ENCODE measurements at regions not wholly inside any gene's neighbourhood (a gene's known extent, or its start where the extent isn't known, plus 50 kb on each side); places are given as distances from the start of the nearest gene placed in this dataset.

GRCh38 chr10:6995341-6995740 lies 415.3 kb upstream of the PRKCQ start:
- no peak for DNase-seq
- Histone ChIP-seq H3K4me1 (no peaks in the 10 kb centered on the region), H3K36me3 (no peaks in the 10 kb centered on the region), H3K27ac (no peak overlapping the region), H3K27me3 (no peaks in the 10 kb centered on the region), H3K4me3 (no peak overlapping the region), H3K9me3 (no peaks in the 10 kb centered on the region)
- intact Hi-C loops (cut with DNase I; ENCODE audit: low total_unique reads) = no loop called here
- TF ChIP-seq POLR2A (IDR thresholded peaks at IDR 0.05) = no peak

- H3K27ac ChIP-seq = no peak overlapping the region
- no peaks in the 10 kb centered on the region for H3K36me3 ChIP-seq
- no peak for TF ChIP-seq CTCF (IDR thresholded peaks at IDR 0.05)
- TF ChIP-seq POLR2A (IDR thresholded peaks at IDR 0.05) = no peak
- intact Hi-C loops (cut with DNase I; ENCODE audit: low total_unique reads) = no loop called here
- H3K9me3 ChIP-seq = no peaks in the 10 kb centered on the region
- no peak overlapping the region for H3K4me3 ChIP-seq
- H3K27me3 ChIP-seq = no peaks in the 10 kb centered on the region
- H3K4me1 ChIP-seq = no peaks in the 10 kb centered on the region
- DNase-seq = no peak
Observed at GRCh38 chr10:6990891-6991290, 410.8 kb upstream of the PRKCQ start.

GRCh38 chr10:6988654-6989053 lies 408.6 kb upstream of the PRKCQ start:
- H3K27me3 ChIP-seq = no peaks in the 10 kb centered on the region
- no peak for DNase-seq
- H3K4me1 ChIP-seq = no peaks in the 10 kb centered on the region
- no peak overlapping the region for H3K27ac ChIP-seq
- TF ChIP-seq CTCF (IDR thresholded peaks at IDR 0.05) (no peak), POLR2A (IDR thresholded peaks at IDR 0.05) (no peak)
- no peaks in the 10 kb centered on the region for H3K9me3 ChIP-seq
- intact Hi-C loops (cut with DNase I; ENCODE audit: low total_unique reads) = no loop called here
- no peak overlapping the region for H3K4me3 ChIP-seq
- H3K36me3 ChIP-seq = no peaks in the 10 kb centered on the region

GRCh38 chr10:6987536-6987945 lies 407.5 kb upstream of the PRKCQ start:
- Histone ChIP-seq H3K36me3 (no peaks in the 10 kb centered on the region), H3K4me1 (no peaks in the 10 kb centered on the region), H3K9me3 (no peaks in the 10 kb centered on the region), H3K27ac (no peak overlapping the region), H3K4me3 (no peak overlapping the region), H3K27me3 (no peaks in the 10 kb centered on the region)
- TF ChIP-seq POLR2A (IDR thresholded peaks at IDR 0.05) (no peak), CTCF (IDR thresholded peaks at IDR 0.05) (no peak)
- intact Hi-C loops (cut with DNase I; ENCODE audit: low total_unique reads) = no loop called here
- DNase-seq = no peak

GRCh38 chr10:6986927-6987326 lies 406.9 kb upstream of the PRKCQ start:
- no peak overlapping the region for H3K27ac ChIP-seq
- TF ChIP-seq POLR2A (IDR thresholded peaks at IDR 0.05) (no peak), CTCF (IDR thresholded peaks at IDR 0.05) (no peak)
- intact Hi-C loops (cut with DNase I; ENCODE audit: low total_unique reads) = no loop called here
- DNase-seq = no peak
- H3K9me3 ChIP-seq = no peaks in the 10 kb centered on the region
- no peak overlapping the region for H3K4me3 ChIP-seq
- H3K36me3 ChIP-seq = no peaks in the 10 kb centered on the region
- no peaks in the 10 kb centered on the region for H3K27me3 ChIP-seq
- H3K4me1 ChIP-seq = no peaks in the 10 kb centered on the region

- H3K4me1 ChIP-seq = no peaks in the 10 kb centered on the region
- no peaks in the 10 kb centered on the region for H3K27me3 ChIP-seq
- intact Hi-C loops (cut with DNase I; ENCODE audit: low total_unique reads) = no loop called here
- no peak for DNase-seq
- H3K4me3 ChIP-seq = no peak overlapping the region
- no peaks in the 10 kb centered on the region for H3K36me3 ChIP-seq
- no peak overlapping the region for H3K27ac ChIP-seq
- TF ChIP-seq POLR2A (IDR thresholded peaks at IDR 0.05) = no peak
- no peak for TF ChIP-seq CTCF (IDR thresholded peaks at IDR 0.05)
- no peaks in the 10 kb centered on the region for H3K9me3 ChIP-seq
Observed at GRCh38 chr10:6985644-6986043, 405.6 kb upstream of the PRKCQ start.
